Activated T-helper 1 cell treated with anti-CD3 and anti-CD28 coated beads, Interleukin-12 subunit alpha, Interleukin-12 subunit beta, Interleukin-2, Interleukin-4 antibody, amounts not matched to agents 30 ng/mL and 10 ng/mL and 1 ng/mL, durations not matched to agents 14 hours and 24 hours and 36 hours (primary cell): ENCODE measurements at regions not wholly inside any gene's neighbourhood (a gene's known extent, or its start where the extent isn't known, plus 50 kb on each side); places are given as distances from the start of the nearest gene placed in this dataset.

Experiments used
- DNase-seq: peaks from one replicate; pipeline ENCODE4 v3.0.0; 2021; ENCODE audit warnings: low spot score
- H3K27ac Mint-ChIP-seq: one replicate; pipeline ENCODE4 v1.8.0; 2021; ENCODE audit warnings: mild to moderate bottlenecking, mixed read lengths
- H3K27me3 Mint-ChIP-seq: one replicate; pipeline ENCODE4 v1.8.0; 2022; ENCODE audit warnings: mild to moderate bottlenecking, moderate library complexity, mixed read lengths; ENCODE audit not compliant: insufficient read depth
- H3K36me3 Mint-ChIP-seq: one replicate; pipeline ENCODE4 v1.8.0; 2021; ENCODE audit warnings: low read depth, mixed read lengths
- H3K4me1 Mint-ChIP-seq: one replicate; pipeline ENCODE4 v1.8.0; 2021; ENCODE audit warnings: low read depth, mixed read lengths
- H3K4me3 Mint-ChIP-seq: one replicate; pipeline ENCODE4 v1.8.0; 2021; ENCODE audit warnings: mild to moderate bottlenecking, moderate library complexity, mixed read lengths
- H3K9me3 Mint-ChIP-seq: one replicate; pipeline ENCODE4 v1.8.0; 2021; ENCODE audit warnings: mixed read lengths
- intact Hi-C: fragments of 100-400 bp; cut with micrococcal nuclease; formaldehyde crosslinking; loops from one replicate; pipeline ENCODE4 v1.15.1; 2024

DNA sequence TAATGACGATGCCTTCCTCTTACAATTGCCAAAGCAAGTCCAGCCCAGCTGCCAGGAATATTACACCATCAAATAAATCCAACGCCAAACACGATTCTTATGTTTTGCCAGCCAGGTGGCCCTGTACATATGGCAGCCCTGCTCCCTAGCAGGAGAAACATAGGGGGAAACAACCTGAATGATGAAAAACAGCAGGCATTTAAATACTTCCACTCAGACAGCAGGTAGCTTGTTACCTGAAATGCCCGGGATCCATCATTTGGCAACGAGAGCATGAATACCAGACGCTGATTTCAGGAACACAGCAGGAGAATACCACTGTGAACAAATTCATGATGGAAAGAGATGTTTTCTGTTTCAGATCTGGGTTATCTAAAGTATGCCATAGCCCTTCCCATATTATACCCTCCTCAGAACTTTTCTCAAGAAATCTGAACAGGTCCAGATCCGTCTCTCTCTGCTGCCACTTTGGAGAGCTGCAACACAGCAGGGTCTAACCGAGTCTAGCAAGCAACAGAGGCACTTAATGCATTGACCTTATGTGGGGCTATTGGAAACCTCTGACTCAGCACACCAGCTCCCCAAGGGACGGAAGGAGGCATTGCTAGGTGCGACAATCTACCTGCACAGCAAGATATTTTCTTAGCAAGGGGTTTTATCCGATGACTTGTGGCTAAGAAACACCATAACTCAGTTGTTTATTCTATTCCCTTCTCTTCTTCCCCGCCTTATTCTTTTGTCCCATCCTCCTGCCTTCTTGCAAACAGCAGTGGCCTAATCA is 166.3 kb downstream of the BARHL2 start:
- intact Hi-C loops: no loop called here
- Mint-ChIP-seq H3K27me3 (no peaks in the 10 kb centered on the region), H3K9me3 (no peaks in the 10 kb centered on the region), H3K27ac (no peak overlapping the region), H3K4me3 (no peak overlapping the region), H3K36me3 (no peaks in the 10 kb centered on the region), H3K4me1 (no peaks in the 10 kb centered on the region)
- DNase-seq: no peak

DNA sequence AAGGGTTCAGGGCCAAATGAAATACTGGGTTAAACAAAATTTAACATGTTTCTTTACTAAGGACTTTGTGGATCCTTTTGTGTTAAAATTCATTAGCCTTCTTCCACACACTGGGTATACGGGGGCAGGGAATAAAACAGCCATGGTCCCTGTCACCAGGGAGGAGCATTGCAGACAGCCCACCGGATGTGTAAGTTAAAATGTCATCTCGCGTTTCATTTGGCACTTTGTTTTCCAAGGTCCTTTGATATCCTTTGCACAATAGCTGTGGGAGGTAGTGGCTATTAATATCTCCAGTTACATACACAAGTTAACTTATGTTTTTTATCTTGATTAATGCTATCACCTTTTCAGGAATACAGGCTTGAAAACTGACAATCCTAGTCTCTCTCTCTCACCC is 172.7 kb downstream of the BARHL2 start:
- Mint-ChIP-seq H3K9me3 (no peaks in the 10 kb centered on the region), H3K27me3 (peaks cover 4% of the 10 kb centered on the region), H3K36me3 (no peaks in the 10 kb centered on the region), H3K4me1 (no peaks in the 10 kb centered on the region), H3K4me3 (no peak overlapping the region), H3K27ac (no peak overlapping the region)
- DNase-seq: no peak
- intact Hi-C loops: no loop called here

DNA sequence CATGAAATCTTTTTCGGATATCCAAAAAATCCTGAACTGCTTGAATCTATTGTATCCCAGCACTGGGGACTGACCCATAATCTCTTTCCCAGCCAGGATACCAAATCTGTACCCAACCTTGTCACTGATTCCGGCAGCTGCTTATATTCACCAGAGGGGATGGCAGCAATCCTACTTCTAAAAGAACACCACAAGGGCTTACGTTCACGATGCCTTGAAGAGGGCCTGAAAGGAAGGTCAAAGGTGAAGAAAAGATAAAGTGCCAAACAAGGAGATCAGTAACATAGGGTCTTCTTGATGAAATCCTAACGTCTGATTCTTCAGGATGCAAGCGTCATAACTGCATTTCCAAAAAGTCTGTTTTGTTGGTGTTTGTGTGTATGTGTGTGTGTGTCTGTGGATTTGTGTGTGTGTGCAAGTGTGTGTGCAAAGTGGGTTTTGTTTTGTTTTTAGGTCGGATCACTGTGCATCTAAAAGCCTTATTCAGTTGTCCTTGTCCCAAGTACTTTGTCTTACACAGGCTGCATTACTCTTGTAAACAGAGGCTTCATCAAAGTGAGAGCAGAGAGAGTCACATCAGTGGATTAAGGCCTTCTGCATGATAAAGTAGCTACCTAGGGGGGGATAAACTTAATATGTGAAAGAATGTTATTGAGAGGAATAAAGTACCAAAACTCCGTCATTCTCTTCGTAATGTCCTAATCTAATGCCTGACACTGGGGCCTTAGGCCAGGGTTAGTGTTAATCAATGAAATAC is 179.3 kb downstream of the BARHL2 start:
- H3K27me3 Mint-ChIP-seq: peaks cover 2% of the 10 kb centered on the region
- H3K27ac Mint-ChIP-seq: no peak overlapping the region
- H3K9me3 Mint-ChIP-seq: no peaks in the 10 kb centered on the region
- no peaks in the 10 kb centered on the region for H3K36me3 Mint-ChIP-seq
- intact Hi-C loops: no loop called here
- no peak overlapping the region for H3K4me3 Mint-ChIP-seq
- no peak for DNase-seq
- H3K4me1 Mint-ChIP-seq: no peaks in the 10 kb centered on the region

DNA sequence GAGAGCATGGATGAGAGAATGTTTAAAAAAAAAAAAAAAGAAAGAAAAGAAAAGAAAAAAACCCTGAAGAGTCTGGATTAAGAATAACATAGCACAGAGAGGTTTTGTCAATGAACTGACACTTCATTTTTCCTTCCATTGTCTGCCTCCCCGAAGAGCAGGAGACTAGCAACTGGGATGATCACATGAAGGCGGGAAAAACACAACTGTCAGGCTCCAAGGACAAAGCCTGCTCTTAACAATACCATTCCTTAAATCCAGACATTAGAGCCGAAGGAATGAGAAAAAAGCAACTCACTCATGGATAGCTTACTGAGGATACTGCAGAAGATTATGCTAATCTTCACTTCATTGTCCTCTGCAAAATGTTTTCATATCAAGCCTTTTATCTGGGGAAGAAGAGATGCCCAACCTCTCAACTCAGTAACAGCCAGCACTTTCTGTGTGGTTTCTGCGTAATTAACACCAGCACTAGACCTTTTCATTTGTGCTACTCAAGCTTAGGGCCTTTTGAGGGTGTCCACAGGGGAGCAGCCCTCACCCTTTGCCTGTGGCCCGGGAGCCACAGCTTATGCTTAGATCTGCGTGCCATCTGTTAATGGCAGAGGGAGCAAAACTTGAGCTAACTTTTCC is 182.3 kb downstream of the BARHL2 start:
- no peaks in the 10 kb centered on the region for H3K36me3 Mint-ChIP-seq
- no peak overlapping the region for H3K4me3 Mint-ChIP-seq
- H3K9me3 Mint-ChIP-seq: no peaks in the 10 kb centered on the region
- no peak overlapping the region for H3K27ac Mint-ChIP-seq
- no peaks in the 10 kb centered on the region for H3K4me1 Mint-ChIP-seq
- intact Hi-C loops: no loop called here
- H3K27me3 Mint-ChIP-seq: peaks cover 2% of the 10 kb centered on the region
- no peak for DNase-seq

DNA sequence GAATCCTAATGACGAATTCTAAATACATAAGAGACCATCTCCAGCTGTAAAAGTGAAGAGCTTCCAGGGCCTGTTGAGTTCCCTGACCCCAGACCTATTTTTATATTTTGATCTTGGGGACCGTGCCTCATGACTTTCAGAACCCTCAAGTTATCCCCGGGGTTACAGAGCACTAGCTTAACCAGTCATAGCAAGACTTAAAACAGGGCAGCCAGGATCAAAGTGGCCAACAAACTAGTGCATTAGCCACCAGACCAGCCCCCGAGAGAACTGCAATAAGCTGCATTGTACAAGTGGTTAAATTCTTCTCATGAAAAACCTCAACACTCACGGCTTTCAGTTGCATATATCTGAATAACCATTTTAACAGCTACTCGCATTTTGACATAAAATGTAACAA is 183.0 kb downstream of the BARHL2 start:
- H3K4me3 Mint-ChIP-seq: no peak overlapping the region
- intact Hi-C loops: no loop called here
- no peak for DNase-seq
- H3K9me3 Mint-ChIP-seq: no peaks in the 10 kb centered on the region
- no peaks in the 10 kb centered on the region for H3K36me3 Mint-ChIP-seq
- no peak overlapping the region for H3K27ac Mint-ChIP-seq
- H3K27me3 Mint-ChIP-seq: peaks cover 2% of the 10 kb centered on the region
- H3K4me1 Mint-ChIP-seq: no peaks in the 10 kb centered on the region

DNA sequence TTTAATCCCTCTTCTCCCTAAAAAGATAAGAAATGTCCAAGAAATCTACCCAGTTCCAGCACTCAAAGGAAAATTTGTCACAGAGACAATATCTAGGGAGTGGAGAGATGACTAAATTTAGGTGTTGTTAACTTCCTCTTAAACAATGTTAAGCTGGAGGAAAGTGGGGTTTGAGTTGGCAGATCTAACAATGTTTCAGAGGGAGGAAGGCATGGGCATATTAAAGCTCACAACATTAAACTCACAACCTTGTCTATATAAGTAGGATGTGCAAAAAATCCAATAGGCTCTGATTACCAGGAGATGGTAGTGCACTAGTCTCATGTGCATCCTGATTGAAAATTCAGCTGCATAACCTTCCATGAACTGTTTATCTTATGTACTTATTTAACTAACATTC is 190.1 kb downstream of the BARHL2 start:
- no peaks in the 10 kb centered on the region for H3K27me3 Mint-ChIP-seq
- no peaks in the 10 kb centered on the region for H3K9me3 Mint-ChIP-seq
- H3K4me1 Mint-ChIP-seq: no peaks in the 10 kb centered on the region
- no peaks in the 10 kb centered on the region for H3K36me3 Mint-ChIP-seq
- DNase-seq: no peak
- intact Hi-C loops: no loop called here
- H3K27ac Mint-ChIP-seq: no peak overlapping the region
- no peak overlapping the region for H3K4me3 Mint-ChIP-seq

DNA sequence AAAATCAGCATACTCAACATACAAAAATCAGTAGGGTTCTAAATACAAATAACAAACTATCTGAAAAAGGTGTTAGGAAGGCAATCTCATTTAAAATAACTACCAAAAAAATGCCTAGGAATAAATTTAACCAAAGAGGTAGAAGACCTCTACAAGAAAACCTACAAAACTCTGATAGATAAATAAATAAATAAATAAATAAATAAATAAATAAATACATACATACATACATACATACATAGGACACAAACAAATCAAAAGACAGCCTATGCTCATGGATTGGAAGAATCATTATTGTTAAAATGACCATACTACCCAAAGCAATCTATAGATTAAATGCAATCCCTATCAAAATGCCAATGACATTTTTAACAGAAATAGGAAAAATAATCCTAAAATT is 194.7 kb downstream of the BARHL2 start:
- H3K36me3 Mint-ChIP-seq: no peaks in the 10 kb centered on the region
- H3K4me3 Mint-ChIP-seq: no peak overlapping the region
- no peaks in the 10 kb centered on the region for H3K4me1 Mint-ChIP-seq
- no peak overlapping the region for H3K27ac Mint-ChIP-seq
- H3K9me3 Mint-ChIP-seq: no peaks in the 10 kb centered on the region
- H3K27me3 Mint-ChIP-seq: no peaks in the 10 kb centered on the region
- intact Hi-C loops: no loop called here
- DNase-seq: no peak

DNA sequence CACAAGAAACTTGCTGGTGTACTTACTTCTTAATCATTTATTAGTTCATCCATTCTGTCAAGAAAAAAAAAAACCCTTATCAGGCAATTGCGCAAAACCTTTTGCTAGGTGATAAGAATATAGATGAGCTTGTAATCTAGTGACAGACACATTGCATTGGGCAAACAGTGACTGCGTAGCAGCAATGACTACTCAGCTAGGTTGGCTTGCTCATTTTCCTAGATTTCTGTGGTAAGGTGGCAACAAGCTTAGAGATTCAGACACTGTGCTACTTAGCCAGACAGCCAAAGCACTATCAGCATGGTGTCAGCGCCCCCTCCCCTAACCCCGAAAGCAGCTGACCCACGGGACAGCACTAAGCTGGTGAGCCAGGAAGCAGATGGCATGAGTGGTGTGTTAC is 203.1 kb downstream of the BARHL2 start:
- H3K27me3 Mint-ChIP-seq: no peaks in the 10 kb centered on the region
- H3K27ac Mint-ChIP-seq: no peak overlapping the region
- intact Hi-C loops: no loop called here

DNA sequence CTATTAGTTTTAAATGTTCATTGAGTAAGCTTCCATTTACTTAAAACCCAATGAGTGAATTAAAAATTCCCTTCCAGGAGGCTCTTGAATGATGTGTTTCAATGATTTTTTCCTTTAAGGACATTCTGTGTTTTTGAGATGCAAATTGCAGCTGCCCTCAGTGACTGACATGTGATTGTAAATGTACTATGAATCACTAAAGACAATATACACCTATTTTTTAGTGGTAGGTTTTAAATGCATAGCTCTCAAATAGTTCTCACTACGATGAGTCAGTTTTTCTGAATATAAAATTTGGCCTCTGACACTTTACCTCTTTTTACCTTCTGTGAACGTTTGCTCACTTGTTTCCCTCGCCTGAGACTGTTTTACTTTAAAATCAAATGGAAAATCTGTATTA is 204.7 kb downstream of the BARHL2 start:
- intact Hi-C loops: no loop called here
- no peaks in the 10 kb centered on the region for H3K36me3 Mint-ChIP-seq
- no peaks in the 10 kb centered on the region for H3K4me1 Mint-ChIP-seq
- H3K9me3 Mint-ChIP-seq: no peaks in the 10 kb centered on the region
- H3K4me3 Mint-ChIP-seq: no peak overlapping the region
- DNase-seq: no peak
- no peaks in the 10 kb centered on the region for H3K27me3 Mint-ChIP-seq
- no peak overlapping the region for H3K27ac Mint-ChIP-seq

More for the DNA sequence above, 203.1 kb downstream of the BARHL2 start:
- no peak for DNase-seq
- Mint-ChIP-seq H3K4me3 (no peak overlapping the region), H3K36me3 (no peaks in the 10 kb centered on the region), H3K9me3 (no peaks in the 10 kb centered on the region), H3K4me1 (no peaks in the 10 kb centered on the region)

DNA sequence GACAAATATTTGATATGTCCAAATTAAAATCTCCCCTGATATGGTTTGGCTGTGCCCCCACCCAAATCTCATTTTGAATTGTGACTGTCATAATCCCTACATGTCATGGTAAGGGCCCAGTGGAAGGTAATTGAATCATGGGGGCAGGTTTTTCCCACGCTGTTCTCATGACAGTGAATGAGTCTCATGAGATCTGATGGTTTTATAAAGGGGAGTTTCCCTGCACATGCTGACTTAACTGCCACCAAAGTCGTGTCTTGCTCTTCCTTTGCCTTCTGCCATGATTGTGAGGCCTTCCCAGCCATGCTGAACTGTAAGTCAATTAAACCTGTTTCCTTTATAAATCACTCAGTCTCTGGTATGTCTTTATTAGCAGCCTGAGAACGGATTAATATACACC is 207.0 kb downstream of the BARHL2 start:
- Mint-ChIP-seq H3K9me3 (no peaks in the 10 kb centered on the region), H3K4me3 (no peak overlapping the region), H3K36me3 (no peaks in the 10 kb centered on the region), H3K27me3 (no peaks in the 10 kb centered on the region), H3K27ac (no peak overlapping the region), H3K4me1 (no peaks in the 10 kb centered on the region)
- no peak for DNase-seq
- intact Hi-C loops: no loop called here

DNA sequence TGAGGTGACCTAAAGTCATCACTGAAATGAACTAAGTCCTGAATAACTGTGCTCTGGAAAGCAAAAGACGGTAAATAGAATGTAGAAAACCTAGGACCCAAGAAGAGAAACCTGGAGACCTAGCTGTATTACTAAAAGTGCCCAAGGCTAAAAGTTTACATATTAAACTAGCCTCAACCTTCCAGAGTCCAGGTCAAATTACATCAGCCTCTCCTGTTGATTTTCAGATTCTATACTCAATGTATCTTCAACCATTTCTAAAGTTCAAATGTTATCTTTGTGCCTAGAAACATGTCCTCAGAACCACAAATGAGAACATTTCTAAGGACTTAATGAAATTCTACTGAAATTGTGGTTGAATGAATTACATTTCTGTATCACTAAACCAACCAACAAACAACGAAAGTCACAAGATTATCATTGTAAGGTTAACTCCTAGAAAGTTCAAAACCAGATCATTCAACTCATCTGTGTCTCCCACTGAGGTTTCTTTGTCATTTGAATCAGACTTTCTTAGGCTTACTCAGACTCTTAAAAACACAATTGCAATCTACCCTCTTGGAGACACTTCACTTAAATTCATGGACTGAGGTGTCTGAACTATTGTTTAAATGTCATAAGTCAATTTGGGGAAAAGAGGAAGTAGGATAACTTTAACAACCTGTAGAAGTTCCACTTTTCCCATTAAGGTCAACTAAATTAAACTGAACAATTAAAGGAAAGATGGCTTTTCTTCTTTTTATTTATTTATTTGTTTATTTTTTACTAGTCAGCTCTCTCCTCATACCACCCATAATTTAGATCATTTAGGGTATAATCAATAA is 207.7 kb downstream of the BARHL2 start:
- no peak overlapping the region for H3K4me3 Mint-ChIP-seq
- no peak overlapping the region for H3K27ac Mint-ChIP-seq
- no peaks in the 10 kb centered on the region for H3K36me3 Mint-ChIP-seq
- no peaks in the 10 kb centered on the region for H3K4me1 Mint-ChIP-seq
- H3K27me3 Mint-ChIP-seq: no peaks in the 10 kb centered on the region
- intact Hi-C loops: no loop called here
- H3K9me3 Mint-ChIP-seq: no peaks in the 10 kb centered on the region
- no peak for DNase-seq

DNA sequence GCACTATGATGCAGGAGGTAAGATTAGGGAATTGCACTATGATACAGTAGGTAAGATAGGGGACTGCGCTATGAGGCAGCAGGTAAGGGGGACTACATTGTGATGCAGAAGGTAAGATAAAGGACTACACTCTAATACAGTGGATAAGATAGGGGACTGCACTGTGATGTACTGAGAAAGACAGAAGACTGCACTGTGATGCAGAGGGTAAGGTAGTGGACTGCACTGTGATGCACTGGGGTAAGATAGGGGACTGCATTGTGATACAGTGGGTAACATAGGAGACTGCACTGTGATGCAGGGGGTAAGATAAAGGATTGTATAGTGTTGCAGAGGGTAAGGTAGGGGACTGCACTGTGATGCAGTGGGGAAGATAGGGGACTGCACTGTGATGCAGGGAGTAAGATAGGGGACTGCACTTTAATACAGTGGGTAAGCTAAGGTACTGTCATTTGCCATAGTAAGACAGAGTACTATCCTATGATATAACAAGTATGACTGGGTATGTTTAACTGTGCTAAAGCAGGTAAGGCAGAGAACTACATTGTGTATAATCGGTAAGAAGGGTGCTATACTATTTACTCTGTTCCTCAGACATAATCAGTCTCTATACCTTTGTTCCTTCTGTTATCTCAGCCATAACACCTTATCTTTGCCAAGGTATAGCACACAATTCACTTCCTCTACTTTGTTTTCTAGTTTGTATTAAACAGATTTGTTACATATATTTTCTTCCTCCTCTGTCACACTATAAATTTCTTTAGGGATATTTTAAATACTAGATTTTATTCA is 208.5 kb downstream of the BARHL2 start:
- no peak for DNase-seq
- no peaks in the 10 kb centered on the region for H3K9me3 Mint-ChIP-seq
- H3K36me3 Mint-ChIP-seq: no peaks in the 10 kb centered on the region
- no peak overlapping the region for H3K4me3 Mint-ChIP-seq
- H3K27ac Mint-ChIP-seq: no peak overlapping the region
- H3K27me3 Mint-ChIP-seq: no peaks in the 10 kb centered on the region
- H3K4me1 Mint-ChIP-seq: no peaks in the 10 kb centered on the region
- intact Hi-C loops: no loop called here
